ENCODE measurements at regions not wholly inside any gene's neighbourhood (a gene's known extent, or its start where the extent isn't known, plus 50 kb on each side); places are given as distances from the start of the nearest gene placed in this dataset.

DNA sequence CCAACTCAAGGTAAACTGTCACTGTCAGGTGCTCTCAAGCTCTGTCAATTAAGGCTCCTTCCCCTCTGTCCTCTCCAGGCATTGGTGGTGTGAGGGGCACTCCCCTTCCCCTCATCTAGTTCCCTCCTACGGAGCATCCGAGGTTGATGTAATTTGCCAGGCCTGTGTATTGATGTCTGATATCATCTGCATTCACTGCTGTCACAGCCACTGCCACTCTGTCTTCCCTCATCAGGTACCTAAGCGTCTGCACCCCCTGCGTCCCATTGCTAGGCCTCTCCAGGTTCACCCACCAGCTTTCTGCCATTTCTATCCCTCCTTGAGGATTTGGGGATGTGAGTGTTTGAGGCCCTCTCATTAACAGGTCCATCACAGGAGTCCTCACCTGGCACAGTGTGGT is 50.0 kb upstream of the SYT13 start:
- TF ChIP-seq CTBP1 (IDR thresholded peaks at IDR 0.05; ENCODE audit: borderline replicate concordance): no peak
- TF ChIP-seq FOXK2 (IDR thresholded peaks at IDR 0.05): no peak
- TF ChIP-seq SUZ12 (IDR thresholded peaks at IDR 0.05): no peak
- TF ChIP-seq SP1 (IDR thresholded peaks at IDR 0.05): no peak
- no peak for TF ChIP-seq FOXM1 (IDR thresholded peaks at IDR 0.05; ENCODE audit: borderline replicate concordance)
- TF ChIP-seq FOXA1 (IDR thresholded peaks at IDR 0.05): no peak
- TF ChIP-seq ZNF384 (IDR thresholded peaks at IDR 0.05): no peak
- TF ChIP-seq HDGF (IDR thresholded peaks at IDR 0.05; ENCODE audit: borderline replicate concordance): no peak
- TF ChIP-seq NFRKB (IDR thresholded peaks at IDR 0.05): no peak
- CTCF ChIA-PET: interaction anchor here (0.6 kb wide), 1 partner anchor 328 kb away, joined by 4 read pairs; no protein-coding TSS in a partner anchor
- POLR2A ChIA-PET: interaction anchor here (0.6 kb wide), 1 partner anchor 86 kb away, joined by 3 read pairs; no protein-coding TSS in a partner anchor
- DNase-seq (ENCODE audit: extremely low spot score): no peak
